ENCODE measurements at regions not wholly inside any gene's neighbourhood (a gene's known extent, or its start where the extent isn't known, plus 50 kb on each side); places are given as distances from the start of the nearest gene placed in this dataset.

GRCh38 chr14:87230726-87231125 lies 762.3 kb downstream of the GALC start:
- Histone ChIP-seq H4K20me1 (ENCODE audit: insufficient read depth, low read length) (no peaks in the 10 kb centered on the region), H3K79me2 (ENCODE audit: low read length) (no peaks in the 10 kb centered on the region), H3K9ac (ENCODE audit: low read length) (no peak overlapping the region), H3K4me3 (ENCODE audit: low read length) (no peak overlapping the region), H2AFZ (ENCODE audit: low read length) (no peak overlapping the region), H3K4me2 (ENCODE audit: low read depth, low read length) (no peak overlapping the region), H3K9me3 (replicated peaks; ENCODE audit: insufficient read depth, low read length) (no peaks in the 10 kb centered on the region), H3F3A (ENCODE audit: insufficient read depth, low read length) (no peaks in the 10 kb centered on the region), H3K9me2 (replicated peaks; ENCODE audit: insufficient read depth, low read length) (no peaks in the 10 kb centered on the region), H3K27ac (ENCODE audit: low read length) (no peak overlapping the region), H3K36me3 (replicated peaks; ENCODE audit: insufficient read depth, low read length) (no peaks in the 10 kb centered on the region), H3K4me1 (ENCODE audit: low read length) (no peaks in the 10 kb centered on the region), H3K27me3 (replicated peaks; ENCODE audit: insufficient read depth, low read length) (no peaks in the 10 kb centered on the region)
- no peak for DNase-seq
- TF ChIP-seq EZH2 (optimal IDR thresholded peaks at IDR 0.05; ENCODE audit: low read depth, low read length), result no peak
- no peak for TF ChIP-seq CTCF (IDR thresholded peaks at IDR 0.05; ENCODE audit: low read length)
- no peak for TF ChIP-seq EZH2phosphoT487 (IDR thresholded peaks at IDR 0.05; ENCODE audit: low read length)

- no peak overlapping the region for H2AFZ ChIP-seq (ENCODE audit: low read length)
- TF ChIP-seq EZH2 (optimal IDR thresholded peaks at IDR 0.05; ENCODE audit: low read depth, low read length), result no peak
- TF ChIP-seq EZH2phosphoT487 (IDR thresholded peaks at IDR 0.05; ENCODE audit: low read length), result no peak
- TF ChIP-seq CTCF (IDR thresholded peaks at IDR 0.05; ENCODE audit: low read length), result no peak
- no peak for DNase-seq
- no peak overlapping the region for H3K4me3 ChIP-seq (ENCODE audit: low read length)
- no peaks in the 10 kb centered on the region for H3K27me3 ChIP-seq (replicated peaks; ENCODE audit: insufficient read depth, low read length)
- no peaks in the 10 kb centered on the region for H3K9me2 ChIP-seq (replicated peaks; ENCODE audit: insufficient read depth, low read length)
- H3K9me3 ChIP-seq (replicated peaks; ENCODE audit: insufficient read depth, low read length), result no peaks in the 10 kb centered on the region
- no peak overlapping the region for H3K9ac ChIP-seq (ENCODE audit: low read length)
- H3K79me2 ChIP-seq (ENCODE audit: low read length), result no peaks in the 10 kb centered on the region
- H3F3A ChIP-seq (ENCODE audit: insufficient read depth, low read length), result no peaks in the 10 kb centered on the region
- no peak overlapping the region for H3K4me2 ChIP-seq (ENCODE audit: low read depth, low read length)
- H3K27ac ChIP-seq (ENCODE audit: low read length), result no peak overlapping the region
- H3K4me1 ChIP-seq (ENCODE audit: low read length), result no peaks in the 10 kb centered on the region
- no peaks in the 10 kb centered on the region for H3K36me3 ChIP-seq (replicated peaks; ENCODE audit: insufficient read depth, low read length)
- H4K20me1 ChIP-seq (ENCODE audit: insufficient read depth, low read length), result no peaks in the 10 kb centered on the region
Measured at GRCh38 chr14:87229131-87229530, 763.9 kb downstream of the GALC start.

- no peak overlapping the region for H3K4me2 ChIP-seq (ENCODE audit: low read depth, low read length)
- no peaks in the 10 kb centered on the region for H3K36me3 ChIP-seq (replicated peaks; ENCODE audit: insufficient read depth, low read length)
- no peak for DNase-seq
- no peak overlapping the region for H3K4me3 ChIP-seq (ENCODE audit: low read length)
- H2AFZ ChIP-seq (ENCODE audit: low read length), result no peak overlapping the region
- H3F3A ChIP-seq (ENCODE audit: insufficient read depth, low read length), result no peaks in the 10 kb centered on the region
- H4K20me1 ChIP-seq (ENCODE audit: insufficient read depth, low read length), result no peaks in the 10 kb centered on the region
- no peaks in the 10 kb centered on the region for H3K79me2 ChIP-seq (ENCODE audit: low read length)
- TF ChIP-seq CTCF (IDR thresholded peaks at IDR 0.05; ENCODE audit: low read length) (no peak), EZH2phosphoT487 (IDR thresholded peaks at IDR 0.05; ENCODE audit: low read length) (no peak), EZH2 (optimal IDR thresholded peaks at IDR 0.05; ENCODE audit: low read depth, low read length) (no peak)
- no peaks in the 10 kb centered on the region for H3K9me3 ChIP-seq (replicated peaks; ENCODE audit: insufficient read depth, low read length)
- no peaks in the 10 kb centered on the region for H3K4me1 ChIP-seq (ENCODE audit: low read length)
- no peak overlapping the region for H3K9ac ChIP-seq (ENCODE audit: low read length)
- H3K27me3 ChIP-seq (replicated peaks; ENCODE audit: insufficient read depth, low read length), result no peaks in the 10 kb centered on the region
- H3K27ac ChIP-seq (ENCODE audit: low read length), result no peak overlapping the region
- H3K9me2 ChIP-seq (replicated peaks; ENCODE audit: insufficient read depth, low read length), result no peaks in the 10 kb centered on the region
Measured at GRCh38 chr14:87217023-87217422, 776.0 kb downstream of the GALC start.
